ENCODE measurements at regions not wholly inside any gene's neighbourhood (a gene's known extent, or its start where the extent isn't known, plus 50 kb on each side); places are given as distances from the start of the nearest gene placed in this dataset.

- no peak for TF ChIP-seq CTCF (IDR thresholded peaks at IDR 0.05)
- no peak for TF ChIP-seq ETV6 (CRISPR knock-in tag; IDR thresholded peaks at IDR 0.05)
- no peak for TF ChIP-seq ZNF121 (CRISPR knock-in tag; IDR thresholded peaks at IDR 0.05)
- no peak for TF ChIP-seq TCF7 (CRISPR knock-in tag; IDR thresholded peaks at IDR 0.05; ENCODE audit: low read depth)
- no peak for TF ChIP-seq NFYB (CRISPR knock-in tag; conservative IDR thresholded peaks at IDR 0.05; ENCODE audit: low read depth)
- TF ChIP-seq E2F5 (CRISPR knock-in tag; IDR thresholded peaks at IDR 0.05), result no peak
- no peak for TF ChIP-seq ESRRA (CRISPR knock-in tag; IDR thresholded peaks at IDR 0.05; ENCODE audit: borderline replicate concordance)
- TF ChIP-seq ZBTB21 (CRISPR knock-in tag; IDR thresholded peaks at IDR 0.05; ENCODE audit: borderline replicate concordance), result no peak
- TF ChIP-seq USF2 (CRISPR knock-in tag; IDR thresholded peaks at IDR 0.05), result no peak
- no peak for TF ChIP-seq ATF3 (CRISPR knock-in tag; conservative IDR thresholded peaks at IDR 0.05)
Measured at GRCh38 chr2:125959047-125959446, 696.9 kb upstream of the GYPC start.

Data from WTC11 (cell line).